GM19395 (cell line): ENCODE measurements at regions not wholly inside any gene's neighbourhood (a gene's known extent, or its start where the extent isn't known, plus 50 kb on each side); places are given as distances from the start of the nearest gene placed in this dataset.

Experiments
- ATAC-seq: cut with Tn5 transposase; IDR thresholded peaks from one replicate; pipeline ENCODE4 v1.9.1; 2021; ENCODE audit warnings: mild to moderate bottlenecking, moderate library complexity; ENCODE audit not compliant: unreplicated experiment

- no peak for ATAC-seq
These were observed 162.3 kb downstream of the KATNIP start for GRCh38 chr16:27712251-27712711.

- ATAC-seq, result no peak
These were observed 167.8 kb downstream of the KATNIP start for GRCh38 chr16:27717726-27718125.

- no peak for ATAC-seq
These were observed 168.5 kb downstream of the KATNIP start for GRCh38 chr16:27718201-27719105.

- no peak for ATAC-seq
These were observed 169.1 kb downstream of the KATNIP start for GRCh38 chr16:27719106-27719445.

- ATAC-seq, result no peak
These were observed 171.0 kb downstream of the KATNIP start for GRCh38 chr16:27720731-27721530.

GRCh38 chr16:27721531-27722181, 171.7 kb downstream of the KATNIP start:
- no peak for ATAC-seq

GRCh38 chr16:27722207-27722606, 172.3 kb downstream of the KATNIP start:
- ATAC-seq, result no peak

- no peak for ATAC-seq
These were observed 173.0 kb downstream of the KATNIP start for GRCh38 chr16:27722892-27723450.

GRCh38 chr16:27723711-27724481, 174.0 kb downstream of the KATNIP start:
- ATAC-seq, result no peak

GRCh38 chr16:27724482-27725235, 174.7 kb downstream of the KATNIP start:
- no peak for ATAC-seq

GRCh38 chr16:27725236-27726000, 175.5 kb downstream of the KATNIP start:
- no peak for ATAC-seq

- ATAC-seq, result no peak
These were observed 176.8 kb downstream of the KATNIP start for GRCh38 chr16:27726621-27727261.

- no peak for ATAC-seq
These were observed 178.0 kb downstream of the KATNIP start for GRCh38 chr16:27727941-27728340.

GRCh38 chr16:27728691-27729090, 178.7 kb downstream of the KATNIP start:
- ATAC-seq, result no peak

- no peak for ATAC-seq
These were observed 179.8 kb downstream of the KATNIP start for GRCh38 chr16:27729516-27730304.

GRCh38 chr16:27730661-27731210, 180.8 kb downstream of the KATNIP start:
- ATAC-seq, result no peak

GRCh38 chr16:27735031-27735430, 185.1 kb downstream of the KATNIP start:
- no peak for ATAC-seq
